ENCODE measurements at regions not wholly inside any gene's neighbourhood (a gene's known extent, or its start where the extent isn't known, plus 50 kb on each side); places are given as distances from the start of the nearest gene placed in this dataset.

DNA sequence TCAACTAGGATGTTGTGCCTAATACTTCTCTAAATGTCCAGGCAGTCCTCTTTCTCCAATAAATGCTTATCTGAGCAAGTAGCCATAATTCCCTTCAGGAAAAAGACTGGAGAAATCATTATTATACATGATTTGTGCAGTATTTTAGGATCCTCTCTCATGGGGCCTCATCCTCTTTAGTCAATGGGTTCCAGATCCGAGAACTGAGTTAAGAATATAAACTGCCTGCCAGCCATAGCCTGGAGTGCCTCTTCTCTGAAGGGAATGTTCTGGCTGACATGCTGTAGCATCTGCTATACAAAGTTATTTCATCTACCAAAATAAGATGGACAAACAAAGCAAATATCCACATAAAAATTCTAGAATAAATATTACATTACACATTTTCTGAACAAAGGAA is 334.0 kb upstream of the PRMT6 start:
- DNase-seq (ENCODE audit: low read depth) = no peak
- TF ChIP-seq, protein P1, sequence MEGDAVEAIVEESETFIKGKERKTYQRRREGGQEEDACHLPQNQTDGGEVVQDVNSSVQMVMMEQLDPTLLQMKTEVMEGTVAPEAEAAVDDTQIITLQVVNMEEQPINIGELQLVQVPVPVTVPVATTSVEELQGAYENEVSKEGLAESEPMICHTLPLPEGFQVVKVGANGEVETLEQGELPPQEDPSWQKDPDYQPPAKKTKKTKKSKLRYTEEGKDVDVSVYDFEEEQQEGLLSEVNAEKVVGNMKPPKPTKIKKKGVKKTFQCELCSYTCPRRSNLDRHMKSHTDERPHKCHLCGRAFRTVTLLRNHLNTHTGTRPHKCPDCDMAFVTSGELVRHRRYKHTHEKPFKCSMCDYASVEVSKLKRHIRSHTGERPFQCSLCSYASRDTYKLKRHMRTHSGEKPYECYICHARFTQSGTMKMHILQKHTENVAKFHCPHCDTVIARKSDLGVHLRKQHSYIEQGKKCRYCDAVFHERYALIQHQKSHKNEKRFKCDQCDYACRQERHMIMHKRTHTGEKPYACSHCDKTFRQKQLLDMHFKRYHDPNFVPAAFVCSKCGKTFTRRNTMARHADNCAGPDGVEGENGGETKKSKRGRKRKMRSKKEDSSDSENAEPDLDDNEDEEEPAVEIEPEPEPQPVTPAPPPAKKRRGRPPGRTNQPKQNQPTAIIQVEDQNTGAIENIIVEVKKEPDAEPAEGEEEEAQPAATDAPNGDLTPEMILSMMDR (IDR thresholded peaks at IDR 0.05; ENCODE audit: low read length, missing control alignments) = no peak
- no peak overlapping the region for H3K4me3 ChIP-seq (replicated peaks; ENCODE audit: low read depth, low read length)

DNA sequence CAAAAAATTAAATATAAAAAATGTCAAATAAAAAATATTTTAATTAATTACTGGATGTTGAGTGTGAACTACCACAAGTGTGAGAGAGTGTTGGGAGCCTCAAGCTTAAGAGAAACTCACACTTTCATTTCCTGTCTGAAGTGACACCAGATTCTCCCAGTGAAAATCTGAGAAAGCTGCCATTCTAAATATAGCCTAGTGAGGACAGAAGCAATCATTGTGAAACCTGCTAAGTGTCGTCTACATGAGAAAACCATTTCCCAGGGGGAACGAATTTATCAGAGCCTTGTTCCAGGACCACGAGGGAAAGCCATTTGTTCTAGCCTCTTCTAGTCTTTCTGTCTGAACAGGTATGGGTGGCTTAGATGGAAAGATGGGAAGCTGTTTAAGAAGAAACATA is 329.3 kb upstream of the PRMT6 start:
- DNase-seq (ENCODE audit: low read depth) = no peak
- TF ChIP-seq, protein P1 (IDR thresholded peaks at IDR 0.05; ENCODE audit: low read length, missing control alignments) = no peak
- no peak overlapping the region for H3K4me3 ChIP-seq (replicated peaks; ENCODE audit: low read depth, low read length)

DNA sequence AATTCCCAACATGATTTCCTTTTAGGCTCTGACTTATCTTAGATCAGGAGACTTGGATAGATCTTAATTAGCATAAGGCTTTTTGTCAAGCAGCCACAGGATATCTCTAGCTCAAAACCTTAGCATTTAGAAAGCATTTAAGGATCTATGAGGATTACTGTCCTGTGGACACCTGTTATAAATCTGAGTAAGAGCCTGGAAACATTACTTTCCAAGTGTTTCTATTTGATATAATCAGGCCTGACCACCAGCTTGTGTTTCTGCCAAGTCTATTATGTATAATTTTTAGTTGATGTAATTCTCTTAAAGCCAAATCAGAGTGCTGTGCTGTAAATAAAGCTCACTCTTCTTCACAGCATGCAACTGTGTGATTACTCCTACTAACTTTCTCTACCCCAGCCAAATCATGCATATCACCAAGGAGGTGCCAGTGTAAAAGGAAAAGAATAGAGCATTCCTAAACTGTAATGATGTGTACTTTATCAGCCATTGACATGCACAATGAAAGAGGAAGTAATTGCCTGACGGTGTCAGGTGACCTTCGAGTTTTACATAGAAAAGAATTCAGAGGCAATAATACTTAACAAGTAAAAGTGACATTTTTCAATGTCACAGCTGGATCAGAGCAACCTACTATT is 309.9 kb upstream of the PRMT6 start:
- H3K4me3 ChIP-seq (replicated peaks; ENCODE audit: low read depth, low read length) = no peak overlapping the region
- no peak for DNase-seq (ENCODE audit: low read depth)
- TF ChIP-seq, protein P1 (IDR thresholded peaks at IDR 0.05; ENCODE audit: low read length, missing control alignments) = no peak

DNA sequence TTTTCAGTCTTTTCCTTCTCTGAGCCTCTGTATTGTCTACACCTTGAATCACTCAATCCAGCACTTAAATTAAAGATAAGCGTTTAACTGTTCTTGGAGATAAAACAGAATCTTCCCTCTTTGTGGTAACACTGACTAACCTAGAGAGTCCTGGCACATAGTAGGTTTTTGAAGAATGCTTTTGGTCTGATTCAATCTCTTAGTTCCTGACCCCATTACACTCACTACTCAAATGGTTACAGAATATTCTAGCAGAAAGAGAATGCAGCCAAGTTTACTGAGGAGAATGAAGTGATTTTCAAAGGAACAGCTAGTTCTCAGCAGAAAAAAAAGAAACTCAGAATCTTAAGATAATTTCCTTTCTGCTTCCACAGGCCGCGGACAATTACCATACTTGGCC is 309.2 kb upstream of the PRMT6 start:
- TF ChIP-seq, protein P1 (IDR thresholded peaks at IDR 0.05; ENCODE audit: low read length, missing control alignments) = no peak
- H3K4me3 ChIP-seq (replicated peaks; ENCODE audit: low read depth, low read length) = no peak overlapping the region
- DNase-seq (ENCODE audit: low read depth) = no peak

DNA sequence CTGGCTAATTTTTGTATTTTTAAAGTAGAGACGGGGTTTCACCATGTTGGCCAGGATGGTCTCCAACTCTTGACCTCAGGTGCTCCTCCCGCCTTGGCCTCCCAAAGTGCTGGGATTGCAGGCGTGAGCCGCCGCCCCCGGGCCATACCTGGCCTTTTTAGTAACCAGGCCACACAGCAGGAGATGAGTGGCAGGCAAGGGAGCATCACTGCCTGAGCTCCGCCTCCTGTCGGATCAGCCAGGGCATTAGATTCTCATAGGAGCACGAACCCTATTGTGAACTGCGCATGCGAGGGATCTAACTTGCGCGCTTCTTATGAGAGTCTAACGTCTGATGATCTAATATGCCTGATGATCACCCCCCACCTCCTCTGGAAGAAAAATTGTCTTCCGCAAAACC is 308.7 kb upstream of the PRMT6 start:
- TF ChIP-seq, protein P1 (IDR thresholded peaks at IDR 0.05; ENCODE audit: low read length, missing control alignments) = no peak
- DNase-seq (ENCODE audit: low read depth) = no peak
- H3K4me3 ChIP-seq (replicated peaks; ENCODE audit: low read depth, low read length) = no peak overlapping the region

DNA sequence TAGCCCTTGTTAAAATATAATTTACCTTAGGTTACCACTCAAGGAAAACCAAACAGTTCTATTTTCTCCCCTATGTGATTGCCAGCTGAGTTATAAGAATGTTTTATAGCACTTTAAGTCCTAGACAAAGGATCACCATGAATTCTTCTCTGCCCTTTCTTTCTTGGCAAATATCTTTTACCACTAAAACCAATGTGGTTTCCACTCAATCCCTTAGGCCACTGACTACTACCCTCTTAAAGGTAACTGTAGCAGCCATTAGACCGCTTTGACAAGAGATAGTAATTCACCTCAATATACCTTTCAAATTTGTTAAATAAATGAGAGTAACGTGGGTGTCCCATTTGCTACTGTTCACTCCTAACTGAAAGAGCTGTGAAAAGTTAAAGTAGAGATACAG is 307.9 kb upstream of the PRMT6 start:
- DNase-seq (ENCODE audit: low read depth) = no peak
- TF ChIP-seq, protein P1 (IDR thresholded peaks at IDR 0.05; ENCODE audit: low read length, missing control alignments) = no peak
- H3K4me3 ChIP-seq (replicated peaks; ENCODE audit: low read depth, low read length) = no peak overlapping the region

DNA sequence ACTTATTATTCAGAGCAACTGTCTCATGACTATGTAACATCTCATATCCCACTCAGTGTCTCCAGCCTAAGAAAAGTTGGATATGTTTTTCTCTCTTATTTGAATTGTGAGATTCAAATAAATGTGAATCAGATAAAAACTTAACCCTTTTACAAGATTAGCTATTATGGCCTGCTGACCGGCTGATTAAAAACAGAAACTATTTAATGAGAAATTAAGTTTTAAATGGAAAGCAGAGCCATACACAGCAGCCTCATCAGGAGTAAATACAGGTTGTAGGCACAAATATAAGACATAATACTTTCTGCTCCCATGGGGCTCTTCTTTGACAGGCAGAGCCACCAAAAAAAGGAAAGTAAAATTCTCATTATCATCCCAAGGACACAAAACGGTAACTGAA is 307.0 kb upstream of the PRMT6 start:
- no peak for DNase-seq (ENCODE audit: low read depth)
- TF ChIP-seq, protein P1 (IDR thresholded peaks at IDR 0.05; ENCODE audit: low read length, missing control alignments) = no peak

More for the DNA sequence above, 307.0 kb upstream of the PRMT6 start:
- no peak overlapping the region for H3K4me3 ChIP-seq (replicated peaks; ENCODE audit: low read depth, low read length)
